HCT116 (cell line): ENCODE measurements at regions not wholly inside any gene's neighbourhood (a gene's known extent, or its start where the extent isn't known, plus 50 kb on each side); places are given as distances from the start of the nearest gene placed in this dataset.

ENCODE experiments used
- EZH2 ChIP-seq: fragments of 200-600 bp; sonication (generic); IDR thresholded peaks from 2 replicates; pipeline ENCODE4 v1.6.1; 2017; ENCODE audit warnings: antibody characterized with exemption, mixed run types
- POLR2A ChIP-seq: IDR thresholded peaks from 2 replicates; pipeline ENCODE4 v1.7.0; 2011; ENCODE audit warnings: borderline replicate concordance; ENCODE audit not compliant: insufficient read depth, insufficient read length; ENCODE audit errors: extremely low read depth

DNA sequence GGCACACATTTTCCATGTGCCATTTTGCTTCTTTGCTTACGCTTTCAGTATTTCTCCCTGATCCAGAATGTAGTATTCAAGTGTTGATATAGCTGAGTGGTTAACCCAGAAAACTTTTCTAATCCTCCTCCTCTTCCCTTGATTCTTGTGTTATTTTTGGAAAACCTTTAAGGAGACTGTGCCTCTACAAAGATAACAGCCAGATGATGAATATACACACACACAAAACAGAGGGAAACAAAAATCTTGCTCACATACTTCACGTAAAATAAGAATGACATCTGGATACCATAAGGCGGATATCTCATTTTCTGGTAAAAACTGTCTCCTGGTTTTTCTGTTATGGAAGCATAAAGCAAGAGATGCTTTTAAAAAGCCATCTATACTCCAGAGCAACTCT is 295.8 kb upstream of the THBS1 start:
- TF ChIP-seq EZH2 (no peak), POLR2A (no peak)
